Ramos (cell line): ENCODE measurements at regions not wholly inside any gene's neighbourhood (a gene's known extent, or its start where the extent isn't known, plus 50 kb on each side); places are given as distances from the start of the nearest gene placed in this dataset.
"Not testable (repeated sequence)": the region's sequence is repeated elsewhere in the genome, so short reads cannot be mapped to it uniquely, and the experiment has no call there.

Experiments used
- in situ Hi-C: fragments of 300-500 bp; cut with MboI; formaldehyde crosslinking; loops from one replicate; pipeline ENCODE4 v1.14.3; 2022; ENCODE audit warnings: low sequenced_read_pairs; ENCODE audit not compliant: unreplicated experiment

DNA sequence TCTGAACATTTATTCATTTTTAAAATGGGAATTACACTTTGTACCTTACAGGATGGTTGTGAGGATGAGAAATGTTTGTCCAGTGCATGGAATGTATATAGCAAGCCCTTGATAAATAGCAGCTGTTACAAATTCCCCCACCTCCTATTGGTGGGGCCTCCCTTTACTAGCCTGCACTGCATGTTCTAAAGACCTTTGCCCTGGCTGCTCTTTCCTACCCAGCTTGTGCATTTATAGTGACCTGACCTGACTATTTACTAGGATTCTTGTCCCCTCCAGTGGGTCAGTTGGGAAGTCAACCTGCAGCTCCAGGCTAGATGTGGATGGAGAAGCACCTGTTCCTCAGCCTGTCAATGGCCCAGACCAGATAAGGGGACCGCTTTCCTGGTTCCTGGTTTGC lies 180.3 kb downstream of the HIPK3 start:
- in situ Hi-C loops, result no loop called here

- in situ Hi-C loops, result no loop called here
Measured at GRCh38 chr11:33435216-33435615, 178.0 kb downstream of the HIPK3 start.

- in situ Hi-C loops, result no loop called here
Measured at GRCh38 chr11:33434294-33434693, 177.1 kb downstream of the HIPK3 start.

GRCh38 chr11:33428435-33428834 lies 171.3 kb downstream of the HIPK3 start:
- in situ Hi-C loops, result not testable (repeated sequence)

DNA sequence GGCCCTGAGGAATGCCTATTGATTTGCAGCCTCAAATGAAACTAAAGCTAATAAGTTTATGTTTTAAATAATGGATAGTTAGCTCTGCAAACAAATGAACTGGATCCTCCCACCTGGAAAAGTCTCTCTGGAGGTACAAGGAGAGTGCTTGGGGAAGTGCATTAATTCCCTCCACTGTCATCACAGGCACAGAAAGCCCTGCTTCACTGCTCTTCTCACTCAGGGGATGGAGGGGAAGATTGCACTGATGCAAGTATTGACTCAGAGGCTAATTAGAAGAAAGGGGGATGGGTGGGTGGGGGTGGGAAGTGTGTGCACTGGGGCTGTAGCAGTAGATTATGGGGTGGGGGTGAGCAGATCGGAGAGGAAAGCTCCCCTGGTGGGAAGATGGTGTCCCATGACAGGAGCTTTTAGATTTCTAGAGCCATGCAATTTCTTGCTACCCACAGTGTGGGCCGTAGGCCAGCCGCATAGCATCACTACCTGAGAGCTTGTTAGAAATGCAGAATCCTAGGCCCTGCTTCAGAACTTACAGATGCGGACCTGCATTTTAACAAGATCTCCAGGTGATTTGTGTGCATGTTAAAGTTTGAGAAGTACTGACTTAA lies 163.9 kb downstream of the HIPK3 start:
- in situ Hi-C loops, result no loop called here

DNA sequence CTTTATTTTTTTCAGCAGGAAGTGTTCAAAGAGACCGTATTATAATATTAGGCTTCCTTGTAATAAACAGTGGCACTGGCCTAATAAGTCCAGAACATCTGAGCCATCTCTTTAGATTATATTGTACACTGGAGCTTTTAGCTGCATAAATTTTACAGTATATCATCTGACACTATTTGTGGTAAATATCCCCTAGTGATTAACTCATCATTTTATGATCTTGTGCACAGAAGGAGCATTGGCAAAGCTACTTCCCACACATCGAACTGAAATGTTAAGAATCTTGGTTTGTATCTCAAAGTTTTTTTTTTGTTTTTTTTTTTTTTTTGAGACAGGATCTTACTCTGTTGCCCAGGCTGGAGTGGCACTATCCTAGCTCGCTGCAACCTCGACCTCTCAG lies 162.7 kb downstream of the HIPK3 start:
- in situ Hi-C loops, result no loop called here

DNA sequence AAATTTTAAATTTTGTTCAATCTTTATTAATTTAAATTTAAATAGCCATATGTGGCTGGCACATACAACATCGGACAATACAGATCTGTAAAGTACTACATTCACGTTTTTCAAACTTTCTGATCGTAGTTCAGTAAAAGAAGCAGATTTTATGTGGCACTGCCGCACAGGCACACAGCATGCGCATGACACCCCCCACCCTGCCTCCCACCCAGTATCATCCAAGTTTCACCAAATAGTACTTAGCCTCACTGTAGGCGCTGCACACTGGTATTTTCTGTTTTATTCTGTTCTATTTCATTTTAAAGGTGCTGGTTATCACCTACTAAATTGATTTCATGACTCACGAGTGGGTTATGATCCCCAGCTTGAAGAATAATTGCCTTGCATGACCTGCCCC lies 159.9 kb downstream of the HIPK3 start:
- in situ Hi-C loops, result no loop called here

GRCh38 chr11:33413301-33413700 lies 156.1 kb downstream of the HIPK3 start:
- in situ Hi-C loops, result no loop called here

GRCh38 chr11:33412241-33412640 lies 155.1 kb downstream of the HIPK3 start:
- in situ Hi-C loops, result no loop called here

DNA sequence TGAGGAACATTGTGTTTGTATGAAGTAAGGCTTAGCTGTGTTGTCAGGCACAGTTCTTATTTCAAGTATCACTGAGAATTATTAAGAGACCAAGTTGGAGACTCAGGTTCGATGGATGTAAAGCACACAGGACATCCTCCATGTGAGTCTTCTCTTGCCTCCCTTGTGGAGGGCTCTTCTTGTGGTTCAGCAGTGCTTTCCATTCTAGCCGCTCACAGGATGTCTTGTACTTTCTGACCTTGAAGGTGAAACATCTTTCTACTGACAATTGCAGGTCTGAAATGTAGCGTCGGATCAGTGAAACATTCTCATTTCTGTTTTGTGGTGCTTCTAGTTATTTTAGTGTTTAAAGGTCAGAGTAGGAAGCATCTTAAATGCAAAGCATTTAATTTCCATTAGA lies 154.6 kb downstream of the HIPK3 start:
- in situ Hi-C loops, result no loop called here

DNA sequence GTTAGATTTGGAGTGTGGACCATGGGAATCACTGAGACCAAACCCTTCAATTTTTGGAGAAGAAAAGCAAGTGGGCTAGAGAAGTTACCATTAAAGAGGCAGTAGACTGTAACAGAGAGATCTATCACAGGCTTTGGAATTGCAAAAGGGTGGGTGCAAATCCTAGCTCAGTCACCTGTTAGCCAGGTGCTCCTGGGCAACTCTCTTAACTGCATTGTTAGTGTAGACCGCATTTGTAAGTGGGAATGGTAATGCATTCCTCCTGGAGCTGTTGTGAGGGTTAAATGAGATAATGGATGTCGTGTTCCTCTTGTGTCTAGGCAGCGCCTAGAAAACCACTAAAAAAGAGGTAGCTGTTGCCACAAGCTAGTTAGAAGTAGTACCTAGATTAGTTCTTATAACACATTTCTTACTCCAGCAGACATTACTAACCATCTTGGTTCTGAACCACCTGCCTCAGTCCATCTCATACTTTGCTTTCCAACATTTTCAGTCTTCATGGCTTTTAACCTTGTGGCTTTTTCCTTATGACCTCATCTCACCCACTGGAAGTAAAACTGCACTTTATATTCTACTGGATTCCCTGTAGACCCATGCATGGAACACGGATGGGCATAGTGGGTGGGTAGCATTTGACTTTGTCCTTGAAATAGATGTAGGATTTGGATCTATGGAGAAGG lies 153.0 kb downstream of the HIPK3 start:
- in situ Hi-C loops, result no loop called here
